K562 (cell line): ENCODE measurements at regions not wholly inside any gene's neighbourhood (a gene's known extent, or its start where the extent isn't known, plus 50 kb on each side); places are given as distances from the start of the nearest gene placed in this dataset.

Experiments
- ATAC-seq: fragments of 200-7000 bp; cut with Tn5 transposase; 3 replicates; pipeline ENCODE4 v1.9.1; 2020; ENCODE audit warnings: moderate library complexity
- BruUV-seq: library from RNA; stranded (reverse); fragments of 400-500 nt; replicated peaks from 2 replicates; lab custom pipeline; 2021; lab: Mats Ljungman, UMichigan
- CTCF ChIA-PET: fragments of 300-600 bp; formaldehyde crosslinking; extraction: SDS; loops from one replicate; lab custom pipeline; 2021; ENCODE audit warnings: low intra/inter-chr PET ratio; lab: Yijun Ruan, JAX
- POLR2A ChIA-PET: fragments of 300-600, 350-650 bp; sonication (Branson Sonifier 250); formaldehyde crosslinking; extraction: SDS; loops from one replicate; lab custom pipeline; 2021; ENCODE audit warnings: antibody characterized with exemption, inconsistent platforms; lab: Yijun Ruan, JAX
- DNase-seq, 4 experiments: peaks; one replicate each; pipeline versions ENCODE4 v3.0.0 to v3.0.0-alpha.2; 2011 to 2018; ENCODE audit warnings: low spot score in 3 of 4, mixed read lengths in 3 of 4; ENCODE audit errors: extremely low read depth in 1 of 4
- FAIRE-seq: peaks from 2 replicates; lab custom pipeline; 2011; peaks lifted over from hg19 to GRCh38; lab: Jason Lieb, UNC
- H2AFZ ChIP-seq: 2 replicates; pipeline ENCODE4 v1.6.0; 2011; ENCODE audit warnings: low read depth, low read length, control low read depth, inconsistent platforms
- H3K27ac ChIP-seq: fragments of 200-600 bp; 3 replicates; pipeline ENCODE4 v1.8.0; 2011; ENCODE audit warnings: low read depth, mild to moderate bottlenecking, control low read depth, inconsistent platforms, low read length, moderate library complexity, mixed read lengths; ENCODE audit errors: extremely low read depth
- H3K27me3 ChIP-seq, 2 experiments: fragments of 300-600 bp in 1 of 2; 2 replicates in 1 of 2; 3 replicates in 1 of 2; pipeline versions ENCODE4 v1.6.0 to v1.8.0; 2011; ENCODE audit warnings: inconsistent platforms in 2 of 2, low read length in 2 of 2, mild to moderate bottlenecking in 1 of 2, mixed read lengths in 1 of 2, moderate library complexity in 1 of 2; ENCODE audit not compliant: control insufficient read depth in 2 of 2, insufficient read depth in 2 of 2
- H3K36me3 ChIP-seq: fragments of 300-600 bp; 3 replicates; pipeline ENCODE4 v1.8.0; 2011; ENCODE audit warnings: mild to moderate bottlenecking, low read length, inconsistent platforms; ENCODE audit not compliant: control insufficient read depth, insufficient read depth
- H3K4me1 ChIP-seq, 2 experiments: fragments of 200-600 bp in 1 of 2; replicated peaks in 1 of 2; 2 replicates in 1 of 2; 3 replicates in 1 of 2; pipeline versions ENCODE4 v1.5.1 to v1.8.0; 2011; ENCODE audit warnings: inconsistent platforms in 2 of 2, low read length in 2 of 2, mild to moderate bottlenecking in 1 of 2, mixed read lengths in 1 of 2, moderate library complexity in 1 of 2; ENCODE audit not compliant: control insufficient read depth in 2 of 2, insufficient read depth in 2 of 2
- H3K4me2 ChIP-seq: 2 replicates; pipeline ENCODE4 v1.6.1; 2011; ENCODE audit warnings: low read length, control low read depth, inconsistent platforms, mixed read lengths; ENCODE audit not compliant: insufficient read depth
- H3K4me3 ChIP-seq: fragments of 200-600 bp; sonication (generic), shearing (Covaris generic); 2 replicates; pipeline ENCODE4 v1.5.1; 2016; ENCODE audit warnings: control low read depth, inconsistent platforms
- H3K79me2 ChIP-seq: fragments of 200-600 bp; 3 replicates; pipeline ENCODE4 v1.8.0; 2011; ENCODE audit warnings: low read length, inconsistent platforms; ENCODE audit not compliant: control insufficient read depth, insufficient read depth
- H3K9ac ChIP-seq, 2 experiments: 2 replicates each; pipeline versions ENCODE4 v1.6.0 to v1.6.1; 2011; ENCODE audit warnings: low read depth in 2 of 2, low read length in 2 of 2, control low read depth in 1 of 2, inconsistent platforms in 1 of 2, mild to moderate bottlenecking in 1 of 2, mixed read lengths in 1 of 2; ENCODE audit not compliant: insufficient read depth in 1 of 2
- H3K9me1 ChIP-seq: one replicate; pipeline ENCODE4 v1.6.0; 2011; ENCODE audit warnings: inconsistent platforms, mild to moderate bottlenecking, low read length, moderate library complexity; ENCODE audit not compliant: control insufficient read depth, insufficient read depth
- H3K9me3 ChIP-seq: replicated peaks from 2 replicates; pipeline ENCODE4 v1.5.1; 2011; ENCODE audit warnings: low read depth, low read length, inconsistent platforms; ENCODE audit not compliant: control insufficient read depth, insufficient read depth
- H4K20me1 ChIP-seq: replicated peaks from 2 replicates; pipeline ENCODE4 v1.6.1; 2011; ENCODE audit warnings: low read length, inconsistent platforms, mixed read lengths; ENCODE audit not compliant: control insufficient read depth, insufficient read depth
- DACH1 ChIP-seq: fragments of 450-650 bp; IDR thresholded peaks from 2 replicates; pipeline ENCODE4 v1.6.1; 2018; ENCODE audit not compliant: partially characterized antibody
- ETV6 ChIP-seq, 3 experiments: fragments of 150-350 bp in 1 of 3; sonication (generic) in 1 of 3; formaldehyde crosslinking in 1 of 3; IDR thresholded peaks; 2 replicates each; pipeline versions ENCODE4 v1.6.1 to v1.8.0; 2014 to 2022; ENCODE audit warnings: borderline replicate concordance in 2 of 3, low read depth in 2 of 3, antibody characterized with exemption in 1 of 3, low read length in 1 of 3, mild to moderate bottlenecking in 1 of 3, missing genetic modification reagents in 1 of 3
- MAFF ChIP-seq: IDR thresholded peaks from 2 replicates; pipeline ENCODE4 v1.6.1; 2012; ENCODE audit warnings: low read length, improper control_type of control experiment
- MEF2D ChIP-seq: conservative IDR thresholded peaks from 2 replicates; pipeline ENCODE4 v1.6.1; 2016; ENCODE audit warnings: low read depth, missing genetic modification characterization, missing compliant biosample characterization
- PRMT5 ChIP-seq: sonication (generic); formaldehyde crosslinking; IDR thresholded peaks from 2 replicates; pipeline ENCODE4 v1.5.0; 2020; ENCODE audit warnings: missing genetic modification reagents
- SETDB1 ChIP-seq: IDR thresholded peaks from one replicate; pipeline ENCODE4 v1.6.1; 2012; ENCODE audit warnings: low read length, control low read depth, inconsistent platforms
- TCF15 ChIP-seq: fragments of 250-450 bp; sonication (Bioruptor Pico); IDR thresholded peaks from 2 replicates; pipeline ENCODE4 v1.8.0; 2022; ENCODE audit warnings: moderate library complexity, mild to moderate bottlenecking, inconsistent platforms
- UBTF ChIP-seq, 2 experiments: IDR thresholded peaks; 2 replicates each; pipeline ENCODE4 v1.6.1; 2012; ENCODE audit warnings: improper control_type of control experiment in 2 of 2, low read depth in 2 of 2, low read length in 2 of 2, borderline replicate concordance in 1 of 2
- ZNF146 ChIP-seq: IDR thresholded peaks from one replicate; pipeline ENCODE4 v1.6.1; 2018; ENCODE audit warnings: missing compliant biosample characterization; ENCODE audit not compliant: unreplicated experiment
- ZNF311 ChIP-seq: fragments of 250-450 bp; sonication (Bioruptor Pico); IDR thresholded peaks from 2 replicates; pipeline ENCODE4 v1.4.0; 2020; ENCODE audit warnings: mild to moderate bottlenecking, moderate library complexity
- WGBS: fragments of 100-300 bp; shearing (Covaris generic); methylation state at CpG from one replicate; pipeline ENCODE4 v1.1.6; 2016; ENCODE audit warnings: low coverage, mixed read lengths; ENCODE audit not compliant: insufficient coverage; ENCODE audit errors: missing lambda C conversion rate; 5-methylcytosine and 5-hydroxymethylcytosine counted together
- in situ Hi-C: fragments of 300-500 bp; cut with MboI; formaldehyde crosslinking; loops from 4 replicates; pipeline ENCODE4 v1.15.0; 2018; ENCODE audit warnings: inconsistent platforms, mixed read lengths
- intact Hi-C: fragments of 100-400 bp; cut with micrococcal nuclease; formaldehyde crosslinking; loops from 2 replicates; pipeline ENCODE4 v1.14.2; 2022
- TF ChIP-seq, protein P1 (sequence below): fragments of 450-650 bp; IDR thresholded peaks from 2 replicates; pipeline ENCODE4 v1.6.1; 2016; ENCODE audit warnings: missing biosample characterization, missing genetic modification characterization

- H3K27me3 ChIP-seq: 0 out of 5 replicates have a peak, but pooled peaks cover 0 to 3% of the 10 kb centered on the region in 2 experiments
- H2AFZ ChIP-seq: no peak overlapping the region
- H3K36me3 ChIP-seq: no peaks in the 10 kb centered on the region
- H4K20me1 ChIP-seq: no peaks in the 10 kb centered on the region
- POLR2A ChIA-PET: no interaction called here
- intact Hi-C loops (loop anchor here (10.0 kb wide), 1 partner anchor 318 kb away; no protein-coding TSS in a partner anchor), in situ Hi-C loops (no loop called here)
- H3K79me2 ChIP-seq: no peaks in the 10 kb centered on the region
- no TSS peak for BruUV-seq
- H3K9me3 ChIP-seq: no peaks in the 10 kb centered on the region
- H3K9ac ChIP-seq: no peak overlapping the region
- DNase-seq (no peak), ATAC-seq (no peak), FAIRE-seq (no peak)
- no peak overlapping the region for H3K27ac ChIP-seq
- CTCF ChIA-PET: no interaction called here
- H3K4me3 ChIP-seq: no peak overlapping the region
- H3K4me2 ChIP-seq: no peak overlapping the region
- WGBS: 14% methylated on average over 11 of the region's 12 CpGs
- TF ChIP-seq MAFF (no peak), ETV6 (IDR thresholded peaks at IDR 0.05; ENCODE audit: borderline replicate concordance in 1 of 2, low read depth in 2 of 2, low read length in 1 of 2) (peak in 1 of 2 experiments; percentile 42; a peak in 1 of 4 replicates), ETV6 (CRISPR knock-in tag; IDR thresholded peaks at IDR 0.05; ENCODE audit: borderline replicate concordance) (no peak)
- no peaks in the 10 kb centered on the region for H3K4me1 ChIP-seq
- no peaks in the 10 kb centered on the region for H3K9me1 ChIP-seq
Measured at GRCh38 chr6:148146717-148147462, 195.7 kb upstream of the SASH1 start.

GRCh38 chr6:148147463-148147830, 195.2 kb upstream of the SASH1 start:
- Histone ChIP-seq H3K79me2 (no peaks in the 10 kb centered on the region), H3K27me3 (0 out of 5 replicates have a peak, but pooled peaks cover 0 to 3% of the 10 kb centered on the region in 2 experiments), H3K4me1 (no peaks in the 10 kb centered on the region), H3K4me2 (no peak overlapping the region), H3K9me1 (no peaks in the 10 kb centered on the region), H3K27ac (no peak overlapping the region), H2AFZ (no peak overlapping the region), H3K36me3 (no peaks in the 10 kb centered on the region), H3K9ac (no peak overlapping the region), H3K9me3 (no peaks in the 10 kb centered on the region), H3K4me3 (no peak overlapping the region), H4K20me1 (no peaks in the 10 kb centered on the region)
- FAIRE-seq (no peak), DNase-seq (no peak), ATAC-seq (no peak)
- no TSS peak for BruUV-seq
- in situ Hi-C loops (no loop called here), intact Hi-C loops (loop anchor here (10.0 kb wide), 1 partner anchor 317 kb away; no protein-coding TSS in a partner anchor)
- POLR2A ChIA-PET: no interaction called here
- 3% methylated on average over 2 of the region's 3 CpGs for WGBS
- CTCF ChIA-PET: no interaction called here
- no peak for TF ChIP-seq ZNF146
- no peak for TF ChIP-seq SETDB1
- TF ChIP-seq PRMT5: no peak
- TF ChIP-seq TCF15: no peak
- no peak for TF ChIP-seq DACH1
- no peak for TF ChIP-seq MEF2D (tag)
- no peak for TF ChIP-seq ZNF311 (CRISPR knock-in tag)
- TF ChIP-seq, protein P1, sequence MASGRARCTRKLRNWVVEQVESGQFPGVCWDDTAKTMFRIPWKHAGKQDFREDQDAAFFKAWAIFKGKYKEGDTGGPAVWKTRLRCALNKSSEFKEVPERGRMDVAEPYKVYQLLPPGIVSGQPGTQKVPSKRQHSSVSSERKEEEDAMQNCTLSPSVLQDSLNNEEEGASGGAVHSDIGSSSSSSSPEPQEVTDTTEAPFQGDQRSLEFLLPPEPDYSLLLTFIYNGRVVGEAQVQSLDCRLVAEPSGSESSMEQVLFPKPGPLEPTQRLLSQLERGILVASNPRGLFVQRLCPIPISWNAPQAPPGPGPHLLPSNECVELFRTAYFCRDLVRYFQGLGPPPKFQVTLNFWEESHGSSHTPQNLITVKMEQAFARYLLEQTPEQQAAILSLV (tag): no peak
- TF ChIP-seq UBTF (IDR thresholded peaks at IDR 0.05; ENCODE audit: borderline replicate concordance in 1 of 2, low read depth in 2 of 2, low read length in 2 of 2): no peak
